Lower leg skin (tissue), 3 donors: ENCODE measurements at regions not wholly inside any gene's neighbourhood (a gene's known extent, or its start where the extent isn't known, plus 50 kb on each side); places are given as distances from the start of the nearest gene placed in this dataset.

Source experiments
- POLR2A ChIP-seq, 2 donors: fragments of 450-650 bp; IDR thresholded peaks; one replicate each; pipeline ENCODE4 v1.6.1; 2016 to 2017; ENCODE audit warnings: antibody characterized with exemption in 2 of 2, mild to moderate bottlenecking in 1 of 2, moderate library complexity in 1 of 2
- TF ChIP-seq, protein P1 (sequence below), 3 donors: fragments of 450-650 bp; IDR thresholded peaks; one replicate each; pipeline ENCODE4 v1.5.1; 2016; ENCODE audit warnings: antibody characterized with exemption in 3 of 3, mild to moderate bottlenecking in 3 of 3, moderate library complexity in 2 of 3

DNA sequence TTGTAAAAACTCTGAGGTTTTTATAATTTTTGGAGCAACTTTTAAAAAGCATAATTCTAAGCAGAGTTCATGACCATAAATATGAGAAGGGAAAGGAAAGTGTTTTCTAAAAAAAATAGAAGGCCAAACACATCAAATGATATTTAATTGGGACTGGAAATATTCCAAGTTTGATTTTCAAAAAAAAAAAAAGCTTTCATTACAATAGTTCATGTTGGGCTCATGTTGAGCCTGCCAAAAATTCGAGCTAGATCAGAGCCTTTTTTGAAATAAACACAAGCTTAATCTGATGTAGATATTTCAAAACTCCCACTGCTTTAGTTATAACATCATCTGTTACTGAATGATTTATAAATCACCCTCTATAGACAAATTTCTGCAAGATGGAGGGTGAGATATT lies 163.4 kb upstream of the DEFB112 start:
- TF ChIP-seq, protein P1, sequence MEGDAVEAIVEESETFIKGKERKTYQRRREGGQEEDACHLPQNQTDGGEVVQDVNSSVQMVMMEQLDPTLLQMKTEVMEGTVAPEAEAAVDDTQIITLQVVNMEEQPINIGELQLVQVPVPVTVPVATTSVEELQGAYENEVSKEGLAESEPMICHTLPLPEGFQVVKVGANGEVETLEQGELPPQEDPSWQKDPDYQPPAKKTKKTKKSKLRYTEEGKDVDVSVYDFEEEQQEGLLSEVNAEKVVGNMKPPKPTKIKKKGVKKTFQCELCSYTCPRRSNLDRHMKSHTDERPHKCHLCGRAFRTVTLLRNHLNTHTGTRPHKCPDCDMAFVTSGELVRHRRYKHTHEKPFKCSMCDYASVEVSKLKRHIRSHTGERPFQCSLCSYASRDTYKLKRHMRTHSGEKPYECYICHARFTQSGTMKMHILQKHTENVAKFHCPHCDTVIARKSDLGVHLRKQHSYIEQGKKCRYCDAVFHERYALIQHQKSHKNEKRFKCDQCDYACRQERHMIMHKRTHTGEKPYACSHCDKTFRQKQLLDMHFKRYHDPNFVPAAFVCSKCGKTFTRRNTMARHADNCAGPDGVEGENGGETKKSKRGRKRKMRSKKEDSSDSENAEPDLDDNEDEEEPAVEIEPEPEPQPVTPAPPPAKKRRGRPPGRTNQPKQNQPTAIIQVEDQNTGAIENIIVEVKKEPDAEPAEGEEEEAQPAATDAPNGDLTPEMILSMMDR (IDR thresholded peaks at IDR 0.05), result no peak
- TF ChIP-seq POLR2A (IDR thresholded peaks at IDR 0.05), result no peak
